Cardiac fibroblast (primary cell): ENCODE measurements at regions not wholly inside any gene's neighbourhood (a gene's known extent, or its start where the extent isn't known, plus 50 kb on each side); places are given as distances from the start of the nearest gene placed in this dataset.

Experiments used
- DNase-seq, 2 donors: peaks; one replicate each; pipeline versions ENCODE4 v3.0.0 to v3.0.0-alpha.2; 2010; ENCODE audit warnings: low read depth in 2 of 2
- H3K4me3 ChIP-seq, 2 donors: replicated peaks in 1 of 2; 1 replicate in 1 of 2; 2 replicates in 1 of 2; pipeline ENCODE4 v1.5.1; 2011; ENCODE audit warnings: low read depth in 2 of 2, low read length in 2 of 2, mild to moderate bottlenecking in 2 of 2, moderate library complexity in 1 of 2
- CTCF ChIP-seq: IDR thresholded peaks from one replicate; pipeline ENCODE4 v1.5.1; 2011; ENCODE audit warnings: low read depth, mild to moderate bottlenecking, low read length, inconsistent platforms

GRCh38 chr4:35201403-35201802, 1042.9 kb downstream of the ARAP2 start:
- TF ChIP-seq CTCF = no peak
- DNase-seq = no peak
- no peak overlapping the region for H3K4me3 ChIP-seq

- H3K4me3 ChIP-seq = no peak overlapping the region
- DNase-seq = no peak
- TF ChIP-seq CTCF = no peak
Measured at GRCh38 chr4:35216636-35217035, 1027.7 kb downstream of the ARAP2 start.

- H3K4me3 ChIP-seq = no peak overlapping the region
- DNase-seq = no peak
- no peak for TF ChIP-seq CTCF
Measured at GRCh38 chr4:35217331-35217730, 1027.0 kb downstream of the ARAP2 start.

- TF ChIP-seq CTCF = no peak
- H3K4me3 ChIP-seq = no peak overlapping the region
- no peak for DNase-seq
Measured at GRCh38 chr4:35228313-35228712, 1016.0 kb downstream of the ARAP2 start.

GRCh38 chr4:35229021-35229420, 1015.3 kb downstream of the ARAP2 start:
- no peak for DNase-seq
- TF ChIP-seq CTCF = no peak
- H3K4me3 ChIP-seq = no peak overlapping the region

- no peak for TF ChIP-seq CTCF
- no peak for DNase-seq
- H3K4me3 ChIP-seq = no peak overlapping the region
Measured at GRCh38 chr4:35237924-35238323, 1006.4 kb downstream of the ARAP2 start.

- DNase-seq = no peak
- no peak overlapping the region for H3K4me3 ChIP-seq
- no peak for TF ChIP-seq CTCF
Measured at GRCh38 chr4:35238793-35239192, 1005.5 kb downstream of the ARAP2 start.
